PC-3 (cell line): ENCODE measurements at regions not wholly inside any gene's neighbourhood (a gene's known extent, or its start where the extent isn't known, plus 50 kb on each side); places are given as distances from the start of the nearest gene placed in this dataset.

Experiments
- ATAC-seq: fragments of 200-7000 bp; cut with Tn5 transposase; 2 replicates; pipeline ENCODE4 v1.9.1; 2020; ENCODE audit warnings: mild to moderate bottlenecking, moderate library complexity
- BruUV-seq: library from RNA; stranded (reverse); fragments of 400-500 nt; replicated peaks from 2 replicates; lab custom pipeline; 2021; lab: Mats Ljungman, UMichigan
- CTCF ChIA-PET: fragments of 300-600 bp; sonication (Branson Sonifier 250); formaldehyde crosslinking; loops from one replicate; lab custom pipeline; 2022; ENCODE audit warnings: antibody characterized with exemption; lab: Charles Lee
- POLR2A ChIA-PET: fragments of 300-600 bp; sonication (Branson Sonifier 250); formaldehyde crosslinking; loops from one replicate; lab custom pipeline; 2022; ENCODE audit warnings: antibody characterized with exemption; ENCODE audit not compliant: unreplicated experiment; lab: Charles Lee
- DNase-seq: peaks from one replicate; pipeline ENCODE4 v3.0.0-alpha.2; 2015
- H2AFZ ChIP-seq: fragments of 300-600 bp; sonication (generic); 2 replicates; pipeline ENCODE4 v1.6.0; 2016; ENCODE audit warnings: antibody characterized with exemption, low read length
- H3F3A ChIP-seq: fragments of 300-600 bp; sonication (generic); one replicate; pipeline ENCODE4 v1.6.0; 2017; ENCODE audit warnings: antibody characterized with exemption, low read length, control low read depth, mild to moderate bottlenecking; ENCODE audit not compliant: unreplicated experiment
- H3K27ac ChIP-seq: fragments of 300-600 bp; sonication (generic); 2 replicates; pipeline ENCODE4 v1.5.1; 2016; ENCODE audit warnings: mild to moderate bottlenecking, low read length
- H3K27me3 ChIP-seq: fragments of 300-600 bp; sonication (generic); 2 replicates; pipeline ENCODE4 v1.6.1; 2016; ENCODE audit warnings: low read length, mixed read lengths
- H3K36me3 ChIP-seq: fragments of 300-600 bp; sonication (generic); 2 replicates; pipeline ENCODE4 v1.6.1; 2016; ENCODE audit warnings: low read depth, mixed run types, low read length, mixed read lengths
- H3K4me1 ChIP-seq: fragments of 300-600 bp; sonication (generic); 2 replicates; pipeline ENCODE4 v1.5.1; 2016; ENCODE audit warnings: low read length; ENCODE audit not compliant: insufficient read depth
- H3K4me2 ChIP-seq: fragments of 300-600 bp; sonication (generic); 2 replicates; pipeline ENCODE4 v1.6.0; 2016; ENCODE audit warnings: low read length
- H3K4me3 ChIP-seq: fragments of 300-600 bp; sonication (generic); 2 replicates; pipeline ENCODE4 v1.5.1; 2016; ENCODE audit warnings: mild to moderate bottlenecking, low read length, mixed read lengths
- H3K79me2 ChIP-seq: fragments of 300-600 bp; sonication (generic); 2 replicates; pipeline ENCODE4 v1.6.1; 2017; ENCODE audit warnings: low read length, mixed read lengths
- H3K9ac ChIP-seq: fragments of 300-600 bp; sonication (generic); 2 replicates; pipeline ENCODE4 v1.6.0; 2016; ENCODE audit warnings: mild to moderate bottlenecking, low read length
- H3K9me2 ChIP-seq: fragments of 300-600 bp; sonication (generic); replicated peaks from 2 replicates; pipeline ENCODE4 v1.6.1; 2016; ENCODE audit warnings: mixed run types, low read length, mixed read lengths
- H3K9me3 ChIP-seq: fragments of 300-600 bp; sonication (generic); 2 replicates; pipeline ENCODE4 v1.6.1; 2016; ENCODE audit warnings: low read length, mixed read lengths
- H4K20me1 ChIP-seq: fragments of 300-600 bp; sonication (generic); 2 replicates; pipeline ENCODE4 v1.6.1; 2016; ENCODE audit warnings: low read length, mixed read lengths
- CTCF ChIP-seq: fragments of 300-600 bp; sonication (generic); conservative IDR thresholded peaks from 2 replicates; pipeline ENCODE4 v1.5.1; 2017; ENCODE audit warnings: antibody characterized with exemption, low read depth, mild to moderate bottlenecking, low read length
- EZH2 ChIP-seq: fragments of 300-600 bp; sonication (generic); IDR thresholded peaks from one replicate; pipeline ENCODE4 v1.6.1; 2017; ENCODE audit warnings: antibody characterized with exemption, mild to moderate bottlenecking, low read length; ENCODE audit not compliant: unreplicated experiment
- EZH2phosphoT487 ChIP-seq: fragments of 300-600 bp; sonication (generic); IDR thresholded peaks from 2 replicates; pipeline ENCODE4 v1.6.1; 2018; ENCODE audit warnings: mild to moderate bottlenecking, antibody characterized with exemption, low read length, borderline replicate concordance
- intact Hi-C: fragments of 100-400 bp; cut with micrococcal nuclease; formaldehyde crosslinking; loops from 2 replicates; pipeline ENCODE4 v1.9.0; 2023

- peak overlapping the region; percentile 79 for H2AFZ ChIP-seq
- TF ChIP-seq EZH2 (no peak), CTCF (peak; percentile 67)
Observed at GRCh38 chr6:142537612-142538478, 236.0 kb downstream of the ADGRG6 start.

GRCh38 chr6:142542704-142543233, 241.0 kb downstream of the ADGRG6 start:
- ChIA-PET POLR2A (interaction anchor here (0.6 kb wide), 1 partner anchor 26 kb away, joined by 4 read pairs; no protein-coding TSS in a partner anchor), CTCF (no interaction called here)
- peak; percentile 35; the same call in 1 of the 2 replicates for ATAC-seq
- Histone ChIP-seq H3K36me3 (no peaks in the 10 kb centered on the region), H3K4me2 (no peak overlapping the region), H3K9ac (peak overlapping the region; percentile 24; the same call in 1 of the 2 replicates), H3K9me3 (no peaks in the 10 kb centered on the region), H4K20me1 (no peaks in the 10 kb centered on the region), H2AFZ (peak overlapping the region; percentile 65), H3K79me2 (no peaks in the 10 kb centered on the region), H3K4me1 (peaks cover 11% of the 10 kb centered on the region; the same call in 1 of the 2 replicates), H3K9me2 (no peaks in the 10 kb centered on the region), H3K27ac (peak overlapping the region; percentile 52), H3F3A (no peaks in the 10 kb centered on the region), H3K27me3 (no peaks in the 10 kb centered on the region), H3K4me3 (no peak overlapping the region)
- TF ChIP-seq EZH2phosphoT487 = no peak
- TF ChIP-seq EZH2 = no peak
- no peak for TF ChIP-seq CTCF
- no TSS peak for BruUV-seq
- intact Hi-C loops = no loop called here
- DNase-seq = peak; percentile 81

More at GRCh38 chr6:142537612-142538478, 236.0 kb downstream of the ADGRG6 start:
- H3K4me2 ChIP-seq = peak overlapping the region; percentile 31; the same call in 1 of the 2 replicates
- intact Hi-C loops = no loop called here
- DNase-seq (peak; percentile 52), ATAC-seq (no peak)
- ChIA-PET CTCF (no interaction called here), POLR2A (no interaction called here)
- peaks cover 8% of the 10 kb centered on the region; the same call in 1 of the 2 replicates for H3K4me1 ChIP-seq
- no peaks in the 10 kb centered on the region; the same call in 1 of the 2 replicates for H3K36me3 ChIP-seq
- H3K9me3 ChIP-seq = 0 out of 2 replicates have a peak, but pooled peaks cover 4% of the 10 kb centered on the region
- H3K27me3 ChIP-seq = no peaks in the 10 kb centered on the region
- no peaks in the 10 kb centered on the region for H3K79me2 ChIP-seq
- no peak overlapping the region for H3K4me3 ChIP-seq
- no peaks in the 10 kb centered on the region for H3K9me2 ChIP-seq
- H3K27ac ChIP-seq = no peak overlapping the region
- no peaks in the 10 kb centered on the region for H3F3A ChIP-seq
- no peak overlapping the region for H3K9ac ChIP-seq
- H4K20me1 ChIP-seq = no peaks in the 10 kb centered on the region
- no TSS peak for BruUV-seq

- ChIA-PET POLR2A (no interaction called here), CTCF (no interaction called here)
- Histone ChIP-seq H3K27ac (no peak overlapping the region), H3K4me3 (no peak overlapping the region), H3K27me3 (no peaks in the 10 kb centered on the region), H2AFZ (no peak overlapping the region), H3K36me3 (no peaks in the 10 kb centered on the region), H3F3A (no peaks in the 10 kb centered on the region), H3K79me2 (no peaks in the 10 kb centered on the region), H3K9ac (no peak overlapping the region), H3K9me2 (no peaks in the 10 kb centered on the region), H3K4me1 (peaks cover 11% of the 10 kb centered on the region; the same call in 1 of the 2 replicates), H4K20me1 (no peaks in the 10 kb centered on the region), H3K4me2 (no peak overlapping the region), H3K9me3 (no peaks in the 10 kb centered on the region)
- intact Hi-C loops = no loop called here
- BruUV-seq = no TSS peak
- TF ChIP-seq EZH2phosphoT487 (no peak), CTCF (no peak), EZH2 (no peak)
- ATAC-seq (no peak), DNase-seq (no peak)
Observed at GRCh38 chr6:142543606-142544005, 241.8 kb downstream of the ADGRG6 start.
